ENCODE measurements at regions not wholly inside any gene's neighbourhood (a gene's known extent, or its start where the extent isn't known, plus 50 kb on each side); places are given as distances from the start of the nearest gene placed in this dataset.

DNA sequence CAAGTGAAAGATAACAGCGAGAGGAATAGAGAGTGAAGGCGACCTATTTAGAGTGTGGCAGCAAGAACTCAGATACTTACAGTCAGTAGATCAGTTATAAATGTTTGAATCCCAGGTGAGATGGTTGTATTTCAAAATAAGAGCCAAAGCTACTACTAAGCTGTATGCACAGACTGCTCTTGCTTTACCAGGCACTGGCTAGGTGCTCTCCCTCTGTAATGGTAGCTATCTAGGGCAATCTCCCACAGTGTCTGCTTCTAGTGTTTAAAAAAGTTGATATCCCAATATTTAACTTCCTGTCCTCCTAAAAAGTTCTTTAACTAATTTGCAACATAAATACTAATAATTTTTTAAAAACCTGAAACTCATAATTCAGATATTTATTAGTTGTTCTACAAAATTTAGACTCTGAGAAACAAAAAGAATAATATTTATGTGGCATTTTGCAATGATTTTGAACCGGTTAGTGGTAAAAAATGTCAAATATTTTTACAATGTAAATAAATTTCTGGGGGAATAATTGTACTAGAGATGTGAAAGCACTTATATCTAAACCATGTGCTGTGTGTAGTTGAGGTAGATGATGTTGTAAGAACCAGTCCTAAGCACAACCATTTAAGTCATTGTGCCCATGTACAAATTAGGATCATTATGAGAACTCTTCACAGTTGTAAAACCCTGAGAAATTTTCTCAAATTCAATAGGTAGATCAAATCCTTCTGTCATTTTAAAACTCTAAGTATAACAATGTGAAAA is 349.3 kb upstream of the SEMA3D start:
- TF ChIP-seq POLR2A (IDR thresholded peaks at IDR 0.05) (no peak), CTCF (IDR thresholded peaks at IDR 0.05) (no peak)

Measured in heart left ventricle (tissue), 13 donors.